ENCODE measurements at regions not wholly inside any gene's neighbourhood (a gene's known extent, or its start where the extent isn't known, plus 50 kb on each side); places are given as distances from the start of the nearest gene placed in this dataset.
"Not testable (repeated sequence)": the region's sequence is repeated elsewhere in the genome, so short reads cannot be mapped to it uniquely, and the experiment has no call there.

DNA sequence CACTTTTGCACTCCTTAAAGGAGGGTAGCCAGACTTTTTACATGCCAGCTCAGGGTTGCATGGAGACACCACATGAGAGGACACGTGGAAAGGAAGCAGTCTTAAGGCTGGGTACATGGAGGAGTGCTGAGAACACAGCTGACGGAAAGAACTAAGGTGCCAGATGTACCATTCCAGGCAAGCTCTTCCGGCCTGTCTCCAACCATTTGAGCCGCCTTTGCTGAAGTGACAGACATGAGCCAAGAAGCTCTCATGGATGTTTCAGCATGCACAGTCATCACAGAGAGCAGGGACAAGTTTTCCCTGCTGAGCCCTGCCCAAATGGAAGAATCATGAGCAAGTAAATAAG lies 83.4 kb upstream of the BMP2K start:
- DNase-seq: no peak

DNA sequence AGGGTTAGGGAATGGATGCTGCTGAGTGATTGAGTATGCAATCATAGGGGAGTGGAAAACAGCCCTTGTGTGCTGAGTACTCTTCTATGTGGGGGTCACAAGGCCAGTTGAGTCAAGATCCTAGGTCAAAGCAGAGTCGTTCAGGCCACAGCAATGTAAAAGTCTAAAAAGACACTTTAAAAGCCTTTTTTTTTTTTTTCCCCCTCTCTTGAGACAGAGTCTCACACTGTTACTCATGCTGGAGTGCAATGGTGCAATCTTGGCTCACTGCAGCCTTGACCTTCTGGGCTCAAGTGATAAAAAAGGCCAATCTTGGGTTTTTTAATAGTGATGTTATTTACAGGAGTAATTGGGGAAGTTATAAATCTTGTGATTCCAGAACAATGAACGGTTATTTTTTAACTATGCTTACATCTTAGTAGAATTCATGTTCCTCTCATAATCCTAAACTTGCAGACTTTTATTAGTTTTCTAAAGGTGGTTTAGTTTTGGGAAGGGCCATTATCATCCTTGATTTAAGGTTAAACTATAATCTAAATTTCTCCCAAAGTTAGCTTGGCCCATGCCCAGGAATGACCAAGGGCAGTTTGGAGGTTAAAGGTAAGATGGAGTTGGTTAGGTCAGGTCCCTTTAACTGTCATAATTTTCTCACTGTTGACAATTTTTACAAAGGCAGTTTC lies 82.2 kb upstream of the BMP2K start:
- no peak for DNase-seq

GRCh38 chr4:78694457-78694787 lies 81.7 kb upstream of the BMP2K start:
- no peak for DNase-seq

- no peak for DNase-seq
Observed at GRCh38 chr4:78695910-78696309, 80.2 kb upstream of the BMP2K start.

DNA sequence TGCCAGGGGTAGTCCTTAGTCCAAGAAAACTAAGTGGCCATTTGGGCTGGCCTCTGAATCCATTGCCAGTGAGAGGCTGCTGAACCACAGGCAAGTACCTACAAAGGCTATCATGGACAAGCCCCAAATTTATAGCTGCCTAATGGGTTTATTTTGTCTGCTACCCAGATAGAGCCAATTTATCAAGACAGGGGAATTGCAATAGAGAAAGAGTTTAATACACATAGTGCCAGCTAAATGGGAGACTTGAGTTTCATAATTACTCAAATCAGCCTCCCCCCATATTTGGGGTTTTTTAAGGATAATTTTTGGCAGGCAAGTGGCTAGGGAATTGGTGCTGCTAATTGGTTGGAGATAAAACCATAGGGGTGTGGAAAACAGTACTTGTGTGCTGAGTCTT lies 73.1 kb upstream of the BMP2K start:
- no peak for DNase-seq

DNA sequence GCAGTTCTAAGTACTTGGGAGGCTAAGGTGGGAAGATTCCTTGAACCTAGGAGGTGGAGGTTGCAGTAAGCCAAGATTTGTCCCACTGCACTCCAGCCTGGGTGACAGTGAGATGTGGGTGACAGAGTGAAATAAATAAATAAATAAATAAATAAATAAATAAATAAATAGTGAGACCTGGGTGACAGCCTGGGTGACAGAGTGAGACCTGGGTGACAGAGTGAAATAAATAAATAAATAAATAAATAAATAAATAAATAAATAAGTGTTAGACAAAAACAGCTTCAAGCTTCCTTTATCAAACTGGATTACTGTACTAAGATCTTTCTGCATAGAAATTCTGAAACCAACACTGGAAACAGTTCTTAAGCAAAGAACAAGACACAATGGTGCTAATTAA lies 71.8 kb upstream of the BMP2K start:
- no peak for DNase-seq

DNA sequence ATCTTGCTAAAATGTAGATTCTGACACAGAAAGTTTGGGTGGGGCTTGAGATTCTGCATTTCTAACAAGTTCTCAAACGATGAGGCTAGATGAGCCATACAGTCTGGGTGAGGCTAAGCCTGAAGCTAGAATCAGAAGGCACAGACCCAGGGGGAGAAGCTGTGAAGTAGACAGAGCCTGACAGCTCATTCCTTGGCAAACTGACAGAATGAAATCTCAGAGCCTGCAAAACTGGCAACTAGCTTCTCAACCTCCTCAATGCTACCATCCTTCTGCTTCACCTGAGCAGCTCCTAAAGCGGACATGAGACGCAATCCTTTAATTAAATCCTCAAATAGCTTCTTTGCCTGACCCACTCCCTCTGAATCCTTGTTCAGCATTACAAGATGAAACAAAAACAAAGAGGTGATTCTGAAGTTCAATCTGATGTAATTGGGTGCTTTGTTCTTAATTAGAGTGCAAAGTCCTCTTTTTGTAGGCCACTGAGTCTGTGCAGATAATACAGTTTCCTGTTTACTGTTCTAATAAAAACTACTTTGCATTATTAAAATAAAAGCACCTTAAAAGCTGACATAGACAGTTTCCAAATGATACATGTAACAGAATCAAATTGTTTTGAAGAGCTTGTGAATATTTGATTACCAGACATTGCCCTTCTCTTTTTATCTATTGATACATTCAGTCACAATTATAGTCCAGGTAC lies 71.0 kb upstream of the BMP2K start:
- DNase-seq: no peak

DNA sequence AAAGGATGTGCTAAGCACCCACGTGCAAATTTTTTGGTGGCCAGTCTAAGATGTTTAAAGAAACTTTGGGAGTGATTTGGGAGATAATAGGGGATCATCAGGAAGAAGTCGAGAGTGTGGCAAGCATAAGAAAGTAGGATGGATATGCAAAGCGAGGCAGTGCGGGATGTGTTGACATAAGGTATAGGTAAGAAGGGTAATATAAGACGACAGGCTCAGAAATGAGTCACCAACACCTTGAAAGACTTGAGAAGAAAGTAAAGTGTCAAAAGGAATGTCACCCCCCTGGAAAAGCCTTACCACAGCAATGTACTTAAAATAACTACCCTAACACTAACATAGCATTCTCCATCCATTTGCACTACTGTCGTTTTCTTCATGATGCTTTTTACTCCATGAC lies 69.8 kb upstream of the BMP2K start:
- DNase-seq: no peak

GRCh38 chr4:78707268-78707667 lies 68.9 kb upstream of the BMP2K start:
- no peak for DNase-seq

GRCh38 chr4:78707793-78708192 lies 68.4 kb upstream of the BMP2K start:
- no peak for DNase-seq

DNA sequence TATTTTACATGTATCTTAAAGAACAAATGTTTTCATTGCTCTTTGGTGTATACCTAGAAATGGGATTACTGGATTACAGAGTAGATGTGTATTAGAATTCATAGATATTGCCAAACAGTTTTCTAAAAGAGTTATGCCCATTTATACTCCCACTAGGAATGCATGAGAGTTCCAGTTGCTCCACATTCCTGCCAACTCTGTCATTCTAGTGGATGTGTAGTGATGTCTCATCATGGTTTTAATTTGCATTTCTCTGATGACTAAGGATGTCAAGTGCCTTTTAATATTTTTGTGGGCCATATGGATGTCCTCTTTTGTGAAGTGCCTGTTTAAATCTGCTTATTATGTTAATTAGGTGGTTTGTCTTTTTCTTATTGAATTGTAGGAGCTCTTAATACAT lies 65.6 kb upstream of the BMP2K start:
- DNase-seq: no peak

- DNase-seq: no peak
Observed at GRCh38 chr4:78711676-78712075, 64.5 kb upstream of the BMP2K start.

DNA sequence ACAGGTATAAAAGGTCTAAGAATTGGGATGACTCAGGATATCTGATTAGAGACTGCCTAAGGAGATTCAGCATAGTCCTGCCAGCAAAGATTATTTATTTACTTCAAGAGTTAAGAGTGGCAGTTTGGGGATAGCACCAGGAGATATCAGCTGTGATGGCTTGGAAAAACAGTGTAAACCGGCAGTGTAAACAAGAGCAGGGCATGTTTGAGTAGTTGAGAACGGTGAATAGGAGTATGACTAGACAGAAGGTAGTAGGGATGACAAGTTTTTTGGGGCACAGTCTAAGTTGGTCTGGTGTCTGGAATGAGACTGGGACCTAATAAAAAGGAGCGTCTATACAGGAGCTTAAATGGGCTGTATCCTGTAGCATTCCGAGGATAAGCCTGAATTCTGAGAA lies 61.6 kb upstream of the BMP2K start:
- DNase-seq: not testable (repeated sequence)

DNA sequence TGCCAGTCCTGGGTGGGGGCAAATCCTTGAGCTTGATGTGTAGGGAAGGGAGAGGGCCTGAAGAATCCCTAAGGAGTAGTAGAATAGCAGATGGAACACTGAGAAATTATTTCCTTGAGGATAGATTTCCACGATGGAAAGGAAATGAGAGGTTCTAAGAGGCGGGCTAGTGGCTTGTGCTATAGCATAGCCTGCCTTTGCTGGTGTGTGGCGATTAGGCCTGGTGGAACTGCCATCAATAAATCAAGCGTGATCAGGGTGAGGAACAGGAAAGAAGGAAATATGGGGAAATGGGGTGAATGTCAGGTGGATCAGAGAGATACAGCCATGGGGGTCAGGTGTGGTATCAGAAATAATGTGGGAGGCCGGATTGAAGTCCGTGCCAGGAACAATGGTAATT lies 60.8 kb upstream of the BMP2K start:
- DNase-seq: not testable (repeated sequence)

- DNase-seq: not testable (repeated sequence)
Observed at GRCh38 chr4:78717712-78718111, 58.4 kb upstream of the BMP2K start.

GRCh38 chr4:78720204-78720603 lies 55.9 kb upstream of the BMP2K start:
- no peak for DNase-seq

GRCh38 chr4:78720994-78721677 lies 55.0 kb upstream of the BMP2K start:
- no peak for DNase-seq

GRCh38 chr4:78721747-78722146 lies 54.4 kb upstream of the BMP2K start:
- DNase-seq: no peak

- DNase-seq: no peak
Observed at GRCh38 chr4:78722320-78722719, 53.8 kb upstream of the BMP2K start.

DNA sequence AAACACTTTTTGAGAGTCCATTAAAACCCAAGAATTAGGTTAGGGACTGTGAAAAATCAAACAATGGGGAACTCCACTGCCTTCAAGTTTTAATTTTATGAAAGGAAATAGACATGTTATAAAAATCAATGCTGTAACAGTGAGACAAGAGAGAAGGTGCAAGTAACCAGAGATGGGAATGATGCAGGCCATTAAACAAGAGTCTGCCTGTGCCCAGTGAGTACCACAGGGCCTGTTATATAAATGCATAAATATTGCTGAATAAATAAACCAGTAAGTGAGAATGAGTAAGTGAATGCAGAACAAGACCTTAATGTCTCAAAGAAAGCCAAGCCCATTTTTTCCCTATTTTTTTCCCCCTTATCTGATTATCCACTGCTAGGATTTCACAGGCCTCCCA lies 53.3 kb upstream of the BMP2K start:
- DNase-seq: no peak
